ENCODE measurements at regions not wholly inside any gene's neighbourhood (a gene's known extent, or its start where the extent isn't known, plus 50 kb on each side); places are given as distances from the start of the nearest gene placed in this dataset.

DNA sequence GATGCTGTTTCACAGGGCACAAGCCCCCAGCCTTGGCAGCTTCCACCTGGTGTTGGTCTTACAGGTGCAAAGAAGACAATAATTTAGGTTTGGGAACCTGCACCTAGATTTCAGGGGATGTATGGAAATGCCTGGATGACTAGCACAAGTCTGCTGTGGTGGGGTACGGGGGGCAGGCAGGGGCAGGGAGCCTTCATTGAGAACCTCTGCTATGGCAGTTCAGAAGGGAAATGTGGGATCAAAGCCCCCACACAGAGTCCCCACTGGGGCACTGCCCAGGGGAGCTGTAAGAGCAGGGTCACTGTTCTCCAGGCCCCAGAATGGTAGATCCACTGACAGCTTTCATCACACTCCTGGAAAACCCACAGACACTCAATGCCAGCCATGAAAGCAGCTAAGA lies 686.5 kb downstream of the FAM181B start:
- DNase-seq (no peak), ATAC-seq (no peak)
- no peaks in the 10 kb centered on the region for H3K9me3 ChIP-seq
- intact Hi-C loops (cut with DNase I; ENCODE audit: low total_unique reads) (no loop called here), in situ Hi-C loops (cut with MboI; ENCODE audit: low sequenced_read_pairs in 4 of 4) (no loop called here)
- H3K4me3 ChIP-seq, result no peak overlapping the region
- TF ChIP-seq, protein P1, sequence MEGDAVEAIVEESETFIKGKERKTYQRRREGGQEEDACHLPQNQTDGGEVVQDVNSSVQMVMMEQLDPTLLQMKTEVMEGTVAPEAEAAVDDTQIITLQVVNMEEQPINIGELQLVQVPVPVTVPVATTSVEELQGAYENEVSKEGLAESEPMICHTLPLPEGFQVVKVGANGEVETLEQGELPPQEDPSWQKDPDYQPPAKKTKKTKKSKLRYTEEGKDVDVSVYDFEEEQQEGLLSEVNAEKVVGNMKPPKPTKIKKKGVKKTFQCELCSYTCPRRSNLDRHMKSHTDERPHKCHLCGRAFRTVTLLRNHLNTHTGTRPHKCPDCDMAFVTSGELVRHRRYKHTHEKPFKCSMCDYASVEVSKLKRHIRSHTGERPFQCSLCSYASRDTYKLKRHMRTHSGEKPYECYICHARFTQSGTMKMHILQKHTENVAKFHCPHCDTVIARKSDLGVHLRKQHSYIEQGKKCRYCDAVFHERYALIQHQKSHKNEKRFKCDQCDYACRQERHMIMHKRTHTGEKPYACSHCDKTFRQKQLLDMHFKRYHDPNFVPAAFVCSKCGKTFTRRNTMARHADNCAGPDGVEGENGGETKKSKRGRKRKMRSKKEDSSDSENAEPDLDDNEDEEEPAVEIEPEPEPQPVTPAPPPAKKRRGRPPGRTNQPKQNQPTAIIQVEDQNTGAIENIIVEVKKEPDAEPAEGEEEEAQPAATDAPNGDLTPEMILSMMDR (IDR thresholded peaks at IDR 0.05 in 4 of 5, conservative IDR thresholded peaks at IDR 0.05 in 1 of 5), result no peak
- TF ChIP-seq POLR2A (IDR thresholded peaks at IDR 0.05), result no peak
- H3K27ac ChIP-seq, result no peak overlapping the region
- no peaks in the 10 kb centered on the region for H3K27me3 ChIP-seq
- no peaks in the 10 kb centered on the region for H3K4me1 ChIP-seq
- no peaks in the 10 kb centered on the region for H3K36me3 ChIP-seq

DNA sequence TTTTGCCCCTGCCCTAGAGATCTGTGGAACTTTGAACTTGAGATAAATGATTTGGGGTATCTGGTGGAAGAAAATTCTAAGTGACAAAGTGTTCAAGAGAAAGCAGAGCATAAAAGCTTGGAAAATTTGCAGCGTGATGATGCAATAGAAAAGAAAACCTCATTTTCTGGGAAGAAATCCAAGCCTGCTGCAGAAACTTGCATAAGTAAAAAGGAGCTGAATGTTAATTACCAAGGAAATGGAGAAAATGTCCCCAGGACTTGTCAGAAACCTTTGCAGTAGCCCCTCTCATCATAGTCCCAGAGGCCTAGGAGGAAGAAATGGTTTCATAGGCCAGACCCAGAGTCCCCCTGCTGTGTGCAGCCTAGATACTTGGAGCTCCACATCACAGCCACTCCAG lies 686.9 kb downstream of the FAM181B start:
- no peak for DNase-seq
- TF ChIP-seq POLR2A (IDR thresholded peaks at IDR 0.05), result no peak
- TF ChIP-seq, protein P1 (IDR thresholded peaks at IDR 0.05 in 4 of 5, conservative IDR thresholded peaks at IDR 0.05 in 1 of 5), result no peak
- no peaks in the 10 kb centered on the region for H3K36me3 ChIP-seq
- H3K9me3 ChIP-seq, result no peaks in the 10 kb centered on the region
- no peaks in the 10 kb centered on the region for H3K4me1 ChIP-seq
- no peak overlapping the region for H3K4me3 ChIP-seq
- ATAC-seq, result no peak
- in situ Hi-C loops (cut with MboI; ENCODE audit: low sequenced_read_pairs in 4 of 4) (no loop called here), intact Hi-C loops (cut with DNase I; ENCODE audit: low total_unique reads) (no loop called here)
- no peaks in the 10 kb centered on the region for H3K27me3 ChIP-seq
- H3K27ac ChIP-seq, result no peak overlapping the region

DNA sequence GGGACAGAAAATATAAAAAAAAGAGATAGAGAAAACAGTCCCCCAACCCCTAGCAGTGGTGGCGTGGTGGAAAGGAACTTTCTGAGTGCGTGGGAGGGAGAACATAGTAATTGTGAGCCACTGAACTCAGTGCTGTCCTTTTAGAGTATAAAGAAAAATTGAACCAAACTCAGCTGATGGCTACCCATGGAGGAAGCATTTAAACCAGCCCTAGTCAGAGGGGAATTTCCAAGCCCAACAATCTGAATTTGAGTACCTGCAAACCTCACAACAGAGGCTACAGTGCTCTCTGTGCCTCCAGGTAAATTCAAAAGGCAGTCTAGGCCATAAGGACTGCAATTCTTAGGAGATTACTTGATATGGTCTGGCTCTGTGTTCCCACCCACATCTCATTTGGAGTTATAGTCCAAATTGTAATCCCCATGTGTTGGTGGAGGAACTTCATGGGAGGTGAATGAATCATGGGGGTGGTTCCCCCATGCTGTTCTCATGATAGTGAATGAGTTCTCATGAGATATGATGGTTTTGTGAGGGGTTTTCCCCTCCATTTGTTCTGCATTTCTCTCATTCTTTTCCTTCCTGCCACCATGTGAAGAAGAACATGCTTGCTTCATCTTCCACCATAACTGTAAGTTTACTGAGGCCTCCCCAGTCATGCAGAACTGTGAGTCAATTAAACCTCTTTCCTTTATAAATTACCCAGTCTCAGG lies 687.8 kb downstream of the FAM181B start:
- Histone ChIP-seq H3K27ac (no peak overlapping the region), H3K9me3 (no peaks in the 10 kb centered on the region), H3K27me3 (no peaks in the 10 kb centered on the region), H3K4me3 (no peak overlapping the region), H3K4me1 (no peaks in the 10 kb centered on the region), H3K36me3 (no peaks in the 10 kb centered on the region)
- DNase-seq, result no peak
- TF ChIP-seq, protein P1 (IDR thresholded peaks at IDR 0.05 in 4 of 5, conservative IDR thresholded peaks at IDR 0.05 in 1 of 5), result no peak
- no peak for TF ChIP-seq POLR2A (IDR thresholded peaks at IDR 0.05)
- intact Hi-C loops (cut with DNase I; ENCODE audit: low total_unique reads) (no loop called here), in situ Hi-C loops (cut with MboI; ENCODE audit: low sequenced_read_pairs in 4 of 4) (no loop called here)
- ATAC-seq, result no peak

DNA sequence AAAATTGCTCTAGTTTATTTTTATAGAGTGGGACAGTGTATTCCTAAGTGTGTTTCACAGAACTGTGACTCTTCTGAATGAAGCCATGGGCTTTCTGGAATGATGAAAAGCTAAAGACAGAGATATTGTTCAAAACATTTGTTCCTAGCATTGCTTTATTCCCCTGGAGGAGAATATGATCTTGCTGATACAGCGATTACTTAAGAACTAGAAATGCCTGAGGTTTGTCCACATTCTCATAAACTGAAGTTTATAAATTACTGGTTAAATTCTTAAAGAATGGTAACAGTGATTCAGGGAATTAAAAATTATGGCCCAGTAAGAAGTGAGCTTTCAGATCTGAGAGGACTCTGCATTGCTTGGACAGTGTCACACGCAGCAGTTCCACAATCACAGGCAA lies 690.3 kb downstream of the FAM181B start:
- no peak for ATAC-seq
- Histone ChIP-seq H3K4me3 (no peak overlapping the region), H3K27ac (no peak overlapping the region), H3K36me3 (no peaks in the 10 kb centered on the region), H3K9me3 (no peaks in the 10 kb centered on the region), H3K4me1 (no peaks in the 10 kb centered on the region), H3K27me3 (no peaks in the 10 kb centered on the region)
- intact Hi-C loops (cut with DNase I; ENCODE audit: low total_unique reads), result no loop called here
- DNase-seq, result no peak
- in situ Hi-C loops (cut with MboI; ENCODE audit: low sequenced_read_pairs in 4 of 4), result no loop called here
- TF ChIP-seq POLR2A (IDR thresholded peaks at IDR 0.05), result no peak
- TF ChIP-seq, protein P1 (IDR thresholded peaks at IDR 0.05 in 4 of 5, conservative IDR thresholded peaks at IDR 0.05 in 1 of 5), result no peak

DNA sequence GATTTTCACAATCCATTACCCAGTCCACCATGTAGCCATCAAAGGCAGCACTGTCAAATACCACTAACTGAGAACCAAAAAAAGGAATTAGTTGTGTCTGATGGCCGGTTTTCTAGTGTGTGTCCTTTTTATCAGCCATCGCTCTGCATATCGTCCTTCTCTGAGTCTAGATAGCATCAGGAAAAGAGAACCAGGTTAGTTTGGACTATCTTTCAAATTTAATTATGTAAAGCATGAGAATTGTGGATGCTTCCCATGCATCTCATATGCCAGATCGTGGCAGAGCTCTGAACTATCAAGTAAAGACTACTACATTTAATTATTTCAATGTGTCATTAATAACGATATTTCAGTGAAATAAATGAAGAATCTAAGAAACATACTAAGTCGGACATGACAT lies 691.9 kb downstream of the FAM181B start:
- H3K27ac ChIP-seq, result no peak overlapping the region
- no peaks in the 10 kb centered on the region for H3K9me3 ChIP-seq
- in situ Hi-C loops (cut with MboI; ENCODE audit: low sequenced_read_pairs in 4 of 4), result no loop called here
- no peaks in the 10 kb centered on the region for H3K4me1 ChIP-seq
- no peak overlapping the region for H3K4me3 ChIP-seq
- no peaks in the 10 kb centered on the region for H3K36me3 ChIP-seq
- ATAC-seq (no peak), DNase-seq (no peak)
- no peaks in the 10 kb centered on the region for H3K27me3 ChIP-seq
- no peak for TF ChIP-seq POLR2A (IDR thresholded peaks at IDR 0.05)
- TF ChIP-seq, protein P1 (IDR thresholded peaks at IDR 0.05 in 4 of 5, conservative IDR thresholded peaks at IDR 0.05 in 1 of 5), result no peak
- intact Hi-C loops (cut with DNase I; ENCODE audit: low total_unique reads), result no loop called here

Data from gastrocnemius medialis (tissue), 4 donors.